Ascending aorta (tissue), 2 donors: ENCODE measurements at regions not wholly inside any gene's neighbourhood (a gene's known extent, or its start where the extent isn't known, plus 50 kb on each side); places are given as distances from the start of the nearest gene placed in this dataset.

Experiments
- DNase-seq, 2 donors: peaks; one replicate each; pipeline ENCODE4 v3.0.0-alpha.2; 2019; ENCODE audit warnings: low spot score in 2 of 2
- H3K27ac ChIP-seq, 2 donors: fragments of 200-600 bp; sonication (generic); one replicate each; pipeline ENCODE4 v1.5.1; 2016 to 2017; ENCODE audit warnings: mild to moderate bottlenecking in 1 of 2
- H3K27me3 ChIP-seq: fragments of 200-600 bp; sonication (generic); one replicate; pipeline ENCODE4 v1.5.1; 2017
- H3K36me3 ChIP-seq, 2 donors: fragments of 200-600 bp; sonication (generic); one replicate each; pipeline ENCODE4 v1.5.1; 2016
- H3K4me1 ChIP-seq, 2 donors: fragments of 200-600 bp; sonication (generic); one replicate each; pipeline ENCODE4 v1.5.1; 2016 to 2017; ENCODE audit warnings: mild to moderate bottlenecking in 1 of 2
- H3K4me3 ChIP-seq, 2 donors: fragments of 200-600 bp; sonication (generic); one replicate each; pipeline ENCODE4 v1.5.1; 2016 to 2017; ENCODE audit warnings: mild to moderate bottlenecking in 1 of 2
- H3K9me3 ChIP-seq, 2 donors: fragments of 200-600 bp; sonication (generic); one replicate each; pipeline ENCODE4 v1.5.1; 2016
- CTCF ChIP-seq, 3 experiments: fragments of 200-600 bp in 2 of 3; fragments of 450-650 bp in 1 of 3; sonication (generic) in 2 of 3; IDR thresholded peaks; one replicate each; pipeline ENCODE4 v1.5.1; 2016 to 2019; ENCODE audit warnings: antibody characterized with exemption in 3 of 3, mild to moderate bottlenecking in 1 of 3, moderate library complexity in 1 of 3
- intact Hi-C: fragments of 100-400 bp; cut with DNase I; formaldehyde crosslinking; loops from one replicate; pipeline ENCODE4 v1.15.1; 2023

DNA sequence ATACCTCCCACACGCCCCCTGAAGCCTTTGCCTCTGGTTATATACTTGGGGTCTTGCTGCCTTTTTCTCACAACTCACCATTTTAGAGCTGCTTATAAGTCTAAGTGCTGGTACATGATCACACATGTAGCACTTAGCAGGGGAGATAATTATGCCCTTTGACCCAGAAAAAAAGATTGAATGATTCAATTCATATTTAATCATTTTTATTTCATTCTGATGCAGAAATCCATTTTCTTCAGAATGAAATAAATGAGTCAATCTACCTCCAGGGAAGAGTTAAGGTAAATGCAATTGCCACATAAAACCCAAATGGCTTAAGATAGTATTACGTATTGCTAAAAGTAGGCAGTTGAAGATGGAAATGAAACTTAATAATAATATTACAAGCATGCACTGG is 414.6 kb upstream of the PRICKLE1 start:
- intact Hi-C loops, result no loop called here
- H3K4me1 ChIP-seq, result no peaks in the 10 kb centered on the region
- H3K27me3 ChIP-seq, result no peaks in the 10 kb centered on the region
- no peak for DNase-seq
- no peak for TF ChIP-seq CTCF (IDR thresholded peaks at IDR 0.05)
- no peak overlapping the region for H3K4me3 ChIP-seq
- no peaks in the 10 kb centered on the region for H3K9me3 ChIP-seq
- no peak overlapping the region for H3K27ac ChIP-seq
- no peaks in the 10 kb centered on the region for H3K36me3 ChIP-seq

GRCh38 chr12:42996869-42997431 is 407.4 kb upstream of the PRICKLE1 start:
- H3K27me3 ChIP-seq, result no peaks in the 10 kb centered on the region
- intact Hi-C loops, result no loop called here
- DNase-seq, result no peak
- no peaks in the 10 kb centered on the region for H3K4me1 ChIP-seq
- no peak overlapping the region for H3K27ac ChIP-seq
- H3K9me3 ChIP-seq, result no peaks in the 10 kb centered on the region
- TF ChIP-seq CTCF (IDR thresholded peaks at IDR 0.05), result no peak
- H3K4me3 ChIP-seq, result no peak overlapping the region
- H3K36me3 ChIP-seq, result no peaks in the 10 kb centered on the region

- Histone ChIP-seq H3K4me1 (no peaks in the 10 kb centered on the region), H3K27me3 (no peaks in the 10 kb centered on the region), H3K36me3 (no peaks in the 10 kb centered on the region), H3K4me3 (no peak overlapping the region), H3K27ac (no peak overlapping the region), H3K9me3 (no peaks in the 10 kb centered on the region)
- intact Hi-C loops, result no loop called here
- TF ChIP-seq CTCF (IDR thresholded peaks at IDR 0.05), result no peak
- DNase-seq, result no peak
Observed at GRCh38 chr12:42992826-42993225, 403.3 kb upstream of the PRICKLE1 start.

- Histone ChIP-seq H3K27ac (no peak overlapping the region), H3K4me1 (no peaks in the 10 kb centered on the region), H3K36me3 (no peaks in the 10 kb centered on the region), H3K27me3 (no peaks in the 10 kb centered on the region), H3K4me3 (no peak overlapping the region), H3K9me3 (no peaks in the 10 kb centered on the region)
- intact Hi-C loops, result no loop called here
- DNase-seq, result no peak
- TF ChIP-seq CTCF (IDR thresholded peaks at IDR 0.05), result no peak
Observed at GRCh38 chr12:42990387-42990786, 400.8 kb upstream of the PRICKLE1 start.

DNA sequence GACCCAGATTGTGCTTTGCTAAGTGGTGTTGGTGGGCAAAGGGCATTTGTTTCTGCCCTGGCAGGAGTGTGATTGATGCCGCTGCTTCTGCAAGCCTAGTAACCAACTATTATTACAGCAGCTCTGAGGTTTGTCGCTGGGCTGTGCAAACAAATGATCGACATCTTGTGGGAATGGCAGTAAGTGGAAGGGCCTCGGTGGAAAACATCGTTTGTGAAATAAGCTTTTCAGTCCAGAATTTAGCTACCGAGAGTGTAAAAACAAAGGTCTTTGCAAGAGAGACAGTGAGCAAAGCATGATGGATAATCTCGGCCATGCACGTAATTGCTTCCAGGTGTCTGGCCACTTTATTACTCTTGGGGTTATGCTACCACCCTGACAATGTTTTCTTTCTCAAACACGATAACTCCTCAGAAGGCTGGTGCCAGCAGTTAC is 397.7 kb upstream of the PRICKLE1 start:
- no peak for TF ChIP-seq CTCF (IDR thresholded peaks at IDR 0.05)
- no peak overlapping the region for H3K27ac ChIP-seq
- H3K9me3 ChIP-seq, result no peaks in the 10 kb centered on the region
- no peak for DNase-seq
- intact Hi-C loops, result no loop called here
- H3K4me3 ChIP-seq, result no peak overlapping the region
- H3K4me1 ChIP-seq, result no peaks in the 10 kb centered on the region
- H3K27me3 ChIP-seq, result no peaks in the 10 kb centered on the region
- H3K36me3 ChIP-seq, result no peaks in the 10 kb centered on the region

GRCh38 chr12:42985506-42985905 is 396.0 kb upstream of the PRICKLE1 start:
- H3K4me3 ChIP-seq, result no peak overlapping the region
- no peaks in the 10 kb centered on the region for H3K36me3 ChIP-seq
- intact Hi-C loops, result no loop called here
- no peak overlapping the region for H3K27ac ChIP-seq
- no peaks in the 10 kb centered on the region for H3K27me3 ChIP-seq
- no peak for TF ChIP-seq CTCF (IDR thresholded peaks at IDR 0.05)
- no peaks in the 10 kb centered on the region for H3K4me1 ChIP-seq
- no peak for DNase-seq
- no peaks in the 10 kb centered on the region for H3K9me3 ChIP-seq
